GM12878 (cell line): ENCODE measurements at regions not wholly inside any gene's neighbourhood (a gene's known extent, or its start where the extent isn't known, plus 50 kb on each side); places are given as distances from the start of the nearest gene placed in this dataset.

Source experiments
- ATAC-seq: fragments of 200-7000 bp; cut with Tn5 transposase; 3 replicates; pipeline ENCODE4 v1.9.1; 2020; ENCODE audit warnings: mild to moderate bottlenecking, moderate library complexity
- BruUV-seq: library from RNA; stranded (reverse); fragments of 400-500 nt; replicated peaks from 2 replicates; lab custom pipeline; 2021; lab: Mats Ljungman, UMichigan
- CTCF ChIA-PET: fragments of 300-600 bp; sonication (Branson Sonifier 250); formaldehyde crosslinking; extraction: SDS; loops from one replicate; lab custom pipeline; 2021; ENCODE audit warnings: inconsistent platforms; lab: Yijun Ruan, JAX
- POLR2A ChIA-PET: fragments of 350-600 bp; formaldehyde crosslinking; extraction: SDS; loops from one replicate; lab custom pipeline; 2021; ENCODE audit warnings: inconsistent platforms; lab: Charles Lee
- RAD21 ChIA-PET: fragments of 300-600 bp; sonication (Branson Sonifier 250); formaldehyde crosslinking; loops from one replicate; lab custom pipeline; 2023; ENCODE audit warnings: antibody characterized with exemption; ENCODE audit not compliant: unreplicated experiment; lab: Charles Lee
- SMC1A ChIA-PET: fragments of 300-600 bp; sonication (Branson Sonifier 250); formaldehyde crosslinking; loops from one replicate; lab custom pipeline; 2023; ENCODE audit not compliant: unreplicated experiment, uncharacterized antibody; lab: Charles Lee
- DNase-seq: peaks from one replicate; pipeline ENCODE4 v3.0.0-alpha.2; 2011; ENCODE audit warnings: low read depth, low spot score
- FAIRE-seq: peaks from 3 replicates; lab custom pipeline; 2011; peaks lifted over from hg19 to GRCh38; lab: Jason Lieb, UNC
- H2AFZ ChIP-seq: 2 replicates; pipeline ENCODE4 v1.6.0; 2011; ENCODE audit warnings: low read depth, low read length, control low read depth; ENCODE audit not compliant: control insufficient read depth
- H3K27ac ChIP-seq: 2 replicates; pipeline ENCODE4 v1.5.1; 2011; ENCODE audit warnings: control low read depth; ENCODE audit not compliant: control insufficient read depth, insufficient read depth
- H3K27me3 ChIP-seq, 2 experiments: replicated peaks in 1 of 2; 2 replicates each; pipeline versions ENCODE4 v1.6.0 to v1.6.1; 2011; ENCODE audit warnings: low read length in 1 of 2; ENCODE audit not compliant: control insufficient read depth in 2 of 2, insufficient read depth in 2 of 2
- H3K36me3 ChIP-seq, 2 experiments: 2 replicates each; pipeline ENCODE4 v1.5.1; 2011; ENCODE audit warnings: low read length in 1 of 2; ENCODE audit not compliant: control insufficient read depth in 2 of 2, insufficient read depth in 2 of 2
- H3K4me1 ChIP-seq: 2 replicates; pipeline ENCODE4 v1.6.1; 2011; ENCODE audit warnings: mild to moderate bottlenecking, low read length, moderate library complexity, mixed read lengths; ENCODE audit not compliant: control insufficient read depth, insufficient read depth
- H3K4me2 ChIP-seq: 2 replicates; pipeline ENCODE4 v1.6.0; 2011; ENCODE audit warnings: control low read depth; ENCODE audit not compliant: control insufficient read depth, insufficient read depth
- H3K4me3 ChIP-seq: fragments of 200-600 bp; sonication (generic); 2 replicates; pipeline ENCODE4 v1.5.1; 2016
- H3K79me2 ChIP-seq: 2 replicates; pipeline ENCODE4 v1.6.0; 2011; ENCODE audit warnings: low read length; ENCODE audit not compliant: control insufficient read depth, insufficient read depth
- H3K9ac ChIP-seq: 2 replicates; pipeline ENCODE4 v1.8.0; 2011; ENCODE audit warnings: low read length, control low read depth, mixed read lengths; ENCODE audit not compliant: control insufficient read depth, insufficient read depth
- H3K9me3 ChIP-seq: replicated peaks from 3 replicates; pipeline ENCODE4 v1.5.1; 2011; ENCODE audit warnings: mild to moderate bottlenecking, low read length; ENCODE audit not compliant: control insufficient read depth, insufficient read depth
- H4K20me1 ChIP-seq: 2 replicates; pipeline ENCODE4 v1.6.0; 2011; ENCODE audit not compliant: control insufficient read depth, insufficient read depth
- CREM ChIP-seq: IDR thresholded peaks from 2 replicates; pipeline ENCODE4 v1.6.1; 2014; ENCODE audit warnings: antibody characterized with exemption, low read depth
- MEF2A ChIP-seq: IDR thresholded peaks from 2 replicates; pipeline ENCODE4 v1.6.1; 2011; ENCODE audit warnings: low read depth, mild to moderate bottlenecking, low read length, moderate library complexity; ENCODE audit not compliant: insufficient read depth
- RAD51 ChIP-seq: fragments of 450-650 bp; IDR thresholded peaks from 2 replicates; pipeline ENCODE4 v1.6.1; 2016; ENCODE audit warnings: moderate library complexity, mild to moderate bottlenecking, inconsistent platforms
- SRF ChIP-seq, 2 experiments: IDR thresholded peaks; 2 replicates each; pipeline ENCODE4 v1.6.1; 2011; ENCODE audit warnings: low read depth in 2 of 2, low read length in 2 of 2, mild to moderate bottlenecking in 1 of 2, moderate library complexity in 1 of 2
- TBL1XR1 ChIP-seq: IDR thresholded peaks from 2 replicates; pipeline ENCODE4 v1.6.1; 2012; ENCODE audit warnings: low read depth, low read length, improper control_type of control experiment
- TCF3 ChIP-seq: IDR thresholded peaks from 2 replicates; pipeline ENCODE4 v1.6.1; 2012; ENCODE audit warnings: low read depth, mild to moderate bottlenecking, low read length, borderline replicate concordance; ENCODE audit not compliant: insufficient read depth
- WRNIP1 ChIP-seq: IDR thresholded peaks from 2 replicates; pipeline ENCODE4 v1.6.1; 2011; ENCODE audit warnings: low read depth, low read length, improper control_type of control experiment, borderline replicate concordance
- WGBS: methylation state at CpG from one replicate; pipeline ENCODE4 v1.1.6; 2016; ENCODE audit warnings: low lambda C conversion rate; ENCODE audit not compliant: insufficient replicate concordance, insufficient coverage; ENCODE audit errors: missing lambda C conversion rate; 5-methylcytosine and 5-hydroxymethylcytosine counted together
- in situ Hi-C: fragments of 300-500 bp; cut with MboI; formaldehyde crosslinking; loops from 9 replicates; pipeline ENCODE4 v1.14.3; 2018; ENCODE audit warnings: mixed read lengths
- intact Hi-C: fragments of 100-400 bp; cut with micrococcal nuclease; formaldehyde crosslinking; loops from one replicate; pipeline ENCODE4 v1.14.2; 2022; ENCODE audit not compliant: unreplicated experiment
- TF ChIP-seq, protein P1 (sequence below): fragments of 450-650 bp; IDR thresholded peaks from 2 replicates; pipeline ENCODE4 v1.6.1; 2014; ENCODE audit warnings: mild to moderate bottlenecking

DNA sequence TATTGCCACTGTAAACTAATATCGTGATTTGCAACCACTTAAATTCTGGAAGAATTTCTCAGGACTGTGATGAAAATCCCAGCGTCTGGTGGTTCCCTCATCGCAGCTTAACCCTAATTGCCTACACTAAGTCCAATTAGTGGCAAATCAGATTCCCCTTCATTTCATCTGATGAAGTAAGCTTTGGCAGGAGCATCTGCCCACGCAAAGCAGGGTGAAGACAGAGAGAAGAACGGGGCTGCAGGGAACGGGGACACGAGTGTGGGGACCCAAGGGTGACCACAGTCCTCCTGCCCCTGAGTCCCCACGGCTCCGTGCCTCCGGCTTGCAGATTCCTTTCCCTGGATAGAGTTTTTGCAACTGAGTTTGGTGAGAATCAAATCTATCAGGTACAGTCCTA lies 159.5 kb downstream of the LY86 start:
- POLR2A ChIA-PET, result no interaction called here
- WGBS, result 39% methylated on average over 10 of the region's 10 CpGs
- in situ Hi-C loops (no loop called here), intact Hi-C loops (no loop called here)
- CTCF ChIA-PET, result interaction anchor here (0.6 kb wide), 1 partner anchor 591 kb away, joined by 3 read pairs; no protein-coding TSS in a partner anchor
- BruUV-seq, result no TSS peak
- Histone ChIP-seq H3K27me3 (no peaks in the 10 kb centered on the region), H3K9ac (no peak overlapping the region), H3K79me2 (no peaks in the 10 kb centered on the region), H3K36me3 (no peaks in the 10 kb centered on the region), H3K9me3 (no peaks in the 10 kb centered on the region), H3K27ac (no peak overlapping the region), H3K4me3 (no peak overlapping the region), H3K4me2 (no peak overlapping the region), H3K4me1 (no peaks in the 10 kb centered on the region), H4K20me1 (no peaks in the 10 kb centered on the region), H2AFZ (no peak overlapping the region)
- FAIRE-seq (no peak), ATAC-seq (no peak), DNase-seq (no peak)
- TF ChIP-seq, protein P1, sequence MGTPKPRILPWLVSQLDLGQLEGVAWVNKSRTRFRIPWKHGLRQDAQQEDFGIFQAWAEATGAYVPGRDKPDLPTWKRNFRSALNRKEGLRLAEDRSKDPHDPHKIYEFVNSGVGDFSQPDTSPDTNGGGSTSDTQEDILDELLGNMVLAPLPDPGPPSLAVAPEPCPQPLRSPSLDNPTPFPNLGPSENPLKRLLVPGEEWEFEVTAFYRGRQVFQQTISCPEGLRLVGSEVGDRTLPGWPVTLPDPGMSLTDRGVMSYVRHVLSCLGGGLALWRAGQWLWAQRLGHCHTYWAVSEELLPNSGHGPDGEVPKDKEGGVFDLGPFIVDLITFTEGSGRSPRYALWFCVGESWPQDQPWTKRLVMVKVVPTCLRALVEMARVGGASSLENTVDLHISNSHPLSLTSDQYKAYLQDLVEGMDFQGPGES, result no peak
- TF ChIP-seq TCF3, result no peak
- TF ChIP-seq SRF (IDR thresholded peaks at IDR 0.05; ENCODE audit: low read depth in 2 of 2, low read length in 2 of 2), result no peak
- no peak for TF ChIP-seq RAD51
- no peak for TF ChIP-seq MEF2A
- TF ChIP-seq CREM, result no peak
- no peak for TF ChIP-seq WRNIP1
- TF ChIP-seq TBL1XR1, result no peak
- SMC1A ChIA-PET, result no interaction called here
- RAD21 ChIA-PET, result no interaction called here
